ENCODE measurements at regions not wholly inside any gene's neighbourhood (a gene's known extent, or its start where the extent isn't known, plus 50 kb on each side); places are given as distances from the start of the nearest gene placed in this dataset.

- Histone ChIP-seq H3K4me3 (no peak overlapping the region), H3K9me3 (replicated peaks; ENCODE audit: control insufficient read depth, insufficient read depth, low read length) (no peaks in the 10 kb centered on the region), H4K20me1 (ENCODE audit: control insufficient read depth, insufficient read depth) (no peaks in the 10 kb centered on the region), H3K9ac (ENCODE audit: control insufficient read depth, insufficient read depth, low read length) (no peak overlapping the region), H3K27me3 (replicated peaks in 1 of 2; ENCODE audit: control insufficient read depth in 2 of 2, insufficient read depth in 2 of 2, low read length in 1 of 2) (no peaks in the 10 kb centered on the region), H3K4me2 (ENCODE audit: control insufficient read depth, insufficient read depth) (no peak overlapping the region), H3K4me1 (ENCODE audit: control insufficient read depth, insufficient read depth, low read length) (no peaks in the 10 kb centered on the region), H3K36me3 (ENCODE audit: control insufficient read depth in 2 of 2, insufficient read depth in 2 of 2, low read length in 1 of 2) (no peaks in the 10 kb centered on the region), H3K27ac (ENCODE audit: control insufficient read depth, insufficient read depth) (no peak overlapping the region), H2AFZ (ENCODE audit: control insufficient read depth, low read depth, low read length) (no peak overlapping the region), H3K79me2 (ENCODE audit: control insufficient read depth, insufficient read depth, low read length) (no peaks in the 10 kb centered on the region)
- SMC1A ChIA-PET (ENCODE audit: uncharacterized antibody, unreplicated experiment) = interaction anchor here (0.6 to 0.9 kb wide), 2 partner anchors 8 to 17 kb away, joined by 3 read pairs; no protein-coding TSS in a partner anchor
- CTCF ChIA-PET = interaction anchor here (1.3 kb wide), 1 partner anchor 49 kb away, joined by 3 read pairs; no protein-coding TSS in a partner anchor
- no TSS peak for BruUV-seq (replicated peaks)
- in situ Hi-C loops (cut with MboI) = no loop called here
- ATAC-seq (no peak), FAIRE-seq (no peak), DNase-seq (ENCODE audit: low read depth, low spot score) (no peak)
- POLR2A ChIA-PET = no interaction called here
- RAD21 ChIA-PET (ENCODE audit: unreplicated experiment) = no interaction called here
- intact Hi-C loops (cut with micrococcal nuclease; ENCODE audit: unreplicated experiment) = no loop called here
- TF ChIP-seq POU2F2 (IDR thresholded peaks at IDR 0.05; ENCODE audit: borderline replicate concordance, low read depth, low read length) (no peak), PAX5 (IDR thresholded peaks at IDR 0.05; ENCODE audit: borderline replicate concordance, low read depth, low read length) (no peak), PML (IDR thresholded peaks at IDR 0.05; ENCODE audit: low read length) (no peak), BHLHE40 (IDR thresholded peaks at IDR 0.05; ENCODE audit: borderline replicate concordance in 1 of 2, low read depth in 2 of 2, low read length in 1 of 2) (no peak), TAF1 (IDR thresholded peaks at IDR 0.05; ENCODE audit: borderline replicate concordance, low read depth, low read length) (no peak), CHD2 (IDR thresholded peaks at IDR 0.05; ENCODE audit: borderline replicate concordance, low read depth, low read length) (no peak), ZSCAN29 (IDR thresholded peaks at IDR 0.05) (no peak), RBBP5 (conservative IDR thresholded peaks at IDR 0.05) (no peak), EGR1 (IDR thresholded peaks at IDR 0.05; ENCODE audit: borderline replicate concordance in 1 of 2, low read depth in 2 of 2, low read length in 2 of 2) (no peak), IRF3 (IDR thresholded peaks at IDR 0.05) (no peak), HDAC2 (IDR thresholded peaks at IDR 0.05) (no peak), FOXM1 (IDR thresholded peaks at IDR 0.05; ENCODE audit: low read depth, low read length) (no peak), JUNB (IDR thresholded peaks at IDR 0.05) (no peak), MEF2B (IDR thresholded peaks at IDR 0.05; ENCODE audit: partially characterized antibody, poor library complexity, severe bottlenecking) (no peak)
- 36% methylated on average over 2 of the region's 2 CpGs for WGBS (ENCODE audit: insufficient coverage, insufficient replicate concordance, low lambda C conversion rate, missing lambda C conversion rate)
Measured at GRCh38 chr4:126241634-126242033, 926.9 kb downstream of the FAT4 start.
